HG02623 (cell line): ENCODE measurements at regions not wholly inside any gene's neighbourhood (a gene's known extent, or its start where the extent isn't known, plus 50 kb on each side); places are given as distances from the start of the nearest gene placed in this dataset.
"Not testable (repeated sequence)": the region's sequence is repeated elsewhere in the genome, so short reads cannot be mapped to it uniquely, and the experiment has no call there.

Experiments
- ATAC-seq: cut with Tn5 transposase; IDR thresholded peaks from one replicate; pipeline ENCODE4 v1.9.1; 2021; ENCODE audit warnings: moderate library complexity; ENCODE audit not compliant: unreplicated experiment

GRCh38 chr12:60184096-60184495 is 588.3 kb downstream of the SLC16A7 start:
- no peak for ATAC-seq

DNA sequence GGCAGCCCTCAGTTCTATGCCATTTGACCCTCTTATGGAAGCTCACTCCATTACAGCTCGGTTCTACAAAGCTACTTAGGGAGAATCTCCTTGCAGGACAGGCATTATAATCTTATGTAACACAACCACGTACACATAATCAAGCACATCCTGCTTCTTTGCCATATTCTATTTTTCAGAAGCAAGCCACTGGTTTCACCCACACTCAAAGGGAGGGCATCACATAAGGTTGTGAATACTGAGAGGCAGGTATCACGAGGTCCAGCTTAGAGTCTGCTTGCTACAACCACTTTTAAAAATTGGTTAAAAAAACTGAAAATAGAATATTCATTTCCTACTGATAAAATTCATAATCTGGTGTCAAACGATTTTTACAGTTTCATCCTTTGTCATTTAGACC is 589.2 kb downstream of the SLC16A7 start:
- ATAC-seq = no peak

DNA sequence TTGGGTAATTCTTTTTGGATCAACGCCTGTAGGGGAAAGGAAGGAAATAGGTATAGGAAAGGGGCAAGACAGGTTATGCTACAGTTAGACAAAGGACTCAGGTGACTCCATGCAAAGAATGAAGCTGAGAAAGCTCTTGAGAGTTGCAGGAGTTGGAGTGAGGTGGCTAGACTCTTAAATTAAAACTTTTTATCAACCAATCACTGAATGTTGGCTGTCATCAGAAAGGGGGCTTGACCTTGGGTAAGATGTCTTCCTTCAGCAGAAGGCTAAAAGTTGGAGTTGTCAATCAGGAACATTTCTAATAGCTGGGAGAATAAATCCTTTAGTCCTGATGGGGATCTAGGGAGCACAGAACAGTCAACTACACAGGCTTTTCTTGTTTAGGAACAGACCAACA is 595.4 kb downstream of the SLC16A7 start:
- ATAC-seq = no peak

DNA sequence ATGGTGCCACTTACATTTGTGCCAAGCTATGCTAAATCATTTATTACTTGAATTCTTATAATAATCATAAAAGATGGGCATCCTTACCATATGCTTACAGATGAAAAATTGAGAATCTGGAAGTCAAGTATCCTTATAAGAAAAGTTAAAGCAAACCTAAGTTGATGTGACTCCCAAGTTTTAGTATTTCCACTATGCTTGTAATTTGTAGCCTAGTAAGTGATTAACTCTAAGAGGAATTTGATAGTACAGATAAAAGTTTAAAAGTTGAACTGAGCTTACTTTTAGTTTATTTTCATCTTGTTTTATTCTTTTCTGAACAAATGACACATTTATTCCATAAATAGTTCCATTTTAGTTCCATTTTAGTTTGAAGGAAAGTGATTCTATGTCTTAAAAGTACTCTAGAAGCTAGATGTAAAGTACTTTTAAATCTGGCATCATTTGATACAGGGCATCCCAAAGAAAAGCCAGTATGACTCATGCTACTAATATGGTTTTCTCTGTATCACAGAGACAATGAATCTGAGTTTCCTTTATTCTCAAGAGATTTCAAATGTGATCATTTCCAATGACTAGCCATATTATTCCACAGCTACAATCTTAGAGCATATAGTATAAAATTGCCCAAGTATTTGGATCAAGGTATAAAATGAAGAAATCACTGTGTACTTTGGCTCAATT is 596.0 kb downstream of the SLC16A7 start:
- no peak for ATAC-seq

DNA sequence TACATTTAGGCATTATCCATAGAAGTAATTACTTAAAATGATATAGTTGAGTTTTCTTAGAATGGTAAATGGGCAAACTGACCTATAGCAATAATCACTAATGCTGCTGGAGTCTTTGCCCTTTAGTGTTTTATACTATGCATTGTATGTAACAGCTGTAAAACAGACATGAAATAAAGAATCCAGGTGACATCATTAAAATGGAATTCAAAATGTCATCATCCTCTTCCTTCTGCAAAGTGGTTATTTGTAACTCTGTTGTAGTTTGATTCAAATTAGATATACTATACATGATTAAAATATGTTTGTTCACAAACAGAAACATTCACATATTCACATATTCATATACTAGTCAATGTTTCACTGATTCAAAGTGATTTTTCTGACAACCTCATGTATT is 598.8 kb downstream of the SLC16A7 start:
- no peak for ATAC-seq

DNA sequence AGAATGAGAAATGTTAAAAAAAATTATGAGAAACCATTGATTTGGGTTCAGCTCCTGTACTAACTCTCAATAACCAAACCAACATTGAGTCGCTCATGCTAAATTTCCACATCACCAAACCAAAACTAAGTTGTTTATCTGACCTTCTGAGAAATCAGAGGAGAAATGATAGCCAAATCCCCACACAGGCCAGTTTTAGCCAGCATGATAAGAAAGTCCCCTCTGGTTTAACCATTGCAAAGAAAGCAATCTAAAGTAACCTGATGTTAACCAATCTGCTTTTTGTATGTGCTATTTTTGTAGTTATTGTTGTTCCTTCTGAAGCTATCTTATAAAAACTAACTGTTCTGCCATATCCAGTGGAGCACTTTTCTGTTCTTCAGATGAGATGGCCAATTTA is 599.7 kb downstream of the SLC16A7 start:
- no peak for ATAC-seq

GRCh38 chr12:60196366-60196765 is 600.5 kb downstream of the SLC16A7 start:
- no peak for ATAC-seq

GRCh38 chr12:60197589-60197988 is 601.8 kb downstream of the SLC16A7 start:
- ATAC-seq = no peak

GRCh38 chr12:60201891-60202290 is 606.1 kb downstream of the SLC16A7 start:
- ATAC-seq = no peak

GRCh38 chr12:60205500-60205899 is 609.7 kb downstream of the SLC16A7 start:
- ATAC-seq = no peak

DNA sequence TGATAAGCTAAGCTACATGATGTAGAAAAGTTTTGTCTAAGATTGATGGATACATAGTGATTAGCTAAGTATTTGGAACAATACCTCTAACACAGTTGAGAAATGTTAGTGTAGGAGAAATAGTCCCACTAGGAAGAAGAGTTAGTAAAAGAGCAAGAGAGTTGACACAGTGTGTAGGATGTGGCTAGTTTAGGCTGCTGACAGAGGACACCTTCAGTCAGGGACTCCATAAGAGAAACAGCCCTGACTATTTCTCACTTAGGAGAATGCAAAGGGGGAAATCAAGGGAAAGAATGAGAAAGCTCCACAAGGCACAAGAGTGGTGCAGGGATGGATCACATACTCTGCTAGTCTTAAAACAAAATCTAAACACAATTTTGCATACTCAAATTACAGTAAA is 613.7 kb downstream of the SLC16A7 start:
- ATAC-seq = no peak

GRCh38 chr12:60209933-60210332 is 614.1 kb downstream of the SLC16A7 start:
- no peak for ATAC-seq

DNA sequence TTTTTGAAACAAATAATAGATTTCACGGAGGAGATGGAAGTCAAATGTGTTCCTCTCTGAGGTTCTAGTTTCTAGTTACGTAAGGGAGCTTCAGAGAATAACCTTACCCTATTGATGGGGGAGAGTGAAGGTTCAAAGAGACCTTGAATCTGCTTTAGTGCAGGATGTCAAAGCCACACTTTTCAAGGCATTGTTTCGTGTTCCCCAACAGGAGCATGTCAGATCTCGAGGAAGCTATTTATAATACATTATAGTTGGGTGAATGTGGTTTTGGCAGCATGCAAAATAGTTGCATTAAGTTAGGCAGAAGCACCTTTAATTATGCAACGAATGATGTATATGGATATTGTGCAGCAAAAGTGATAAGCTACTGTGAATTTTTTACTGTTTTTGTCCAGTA is 614.9 kb downstream of the SLC16A7 start:
- no peak for ATAC-seq

DNA sequence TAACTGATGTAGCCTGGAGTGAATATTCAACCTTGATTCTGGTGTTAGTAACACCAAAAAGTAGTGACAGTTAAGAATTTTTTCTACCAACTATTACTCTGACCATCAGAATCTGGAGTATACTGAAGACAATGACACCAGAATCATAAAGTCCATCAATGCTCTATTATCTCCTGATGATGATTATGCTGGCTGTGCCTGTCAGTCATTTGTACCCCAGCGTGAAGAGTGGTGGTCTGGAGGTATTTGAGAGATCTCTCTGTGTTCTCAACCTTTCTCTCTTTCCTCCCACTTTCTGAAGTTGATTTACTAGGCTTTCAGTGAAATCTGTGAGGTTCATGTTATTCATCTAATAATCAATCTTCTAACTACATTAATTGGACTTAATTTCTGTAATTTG is 615.4 kb downstream of the SLC16A7 start:
- no peak for ATAC-seq

GRCh38 chr12:60212159-60213000 is 616.6 kb downstream of the SLC16A7 start:
- no peak for ATAC-seq

GRCh38 chr12:60213272-60213671 is 617.4 kb downstream of the SLC16A7 start:
- ATAC-seq = not testable (repeated sequence)

- no peak for ATAC-seq
Observed at GRCh38 chr12:60216226-60216625, 620.4 kb downstream of the SLC16A7 start.

GRCh38 chr12:60223242-60223641 is 627.4 kb downstream of the SLC16A7 start:
- ATAC-seq = no peak

DNA sequence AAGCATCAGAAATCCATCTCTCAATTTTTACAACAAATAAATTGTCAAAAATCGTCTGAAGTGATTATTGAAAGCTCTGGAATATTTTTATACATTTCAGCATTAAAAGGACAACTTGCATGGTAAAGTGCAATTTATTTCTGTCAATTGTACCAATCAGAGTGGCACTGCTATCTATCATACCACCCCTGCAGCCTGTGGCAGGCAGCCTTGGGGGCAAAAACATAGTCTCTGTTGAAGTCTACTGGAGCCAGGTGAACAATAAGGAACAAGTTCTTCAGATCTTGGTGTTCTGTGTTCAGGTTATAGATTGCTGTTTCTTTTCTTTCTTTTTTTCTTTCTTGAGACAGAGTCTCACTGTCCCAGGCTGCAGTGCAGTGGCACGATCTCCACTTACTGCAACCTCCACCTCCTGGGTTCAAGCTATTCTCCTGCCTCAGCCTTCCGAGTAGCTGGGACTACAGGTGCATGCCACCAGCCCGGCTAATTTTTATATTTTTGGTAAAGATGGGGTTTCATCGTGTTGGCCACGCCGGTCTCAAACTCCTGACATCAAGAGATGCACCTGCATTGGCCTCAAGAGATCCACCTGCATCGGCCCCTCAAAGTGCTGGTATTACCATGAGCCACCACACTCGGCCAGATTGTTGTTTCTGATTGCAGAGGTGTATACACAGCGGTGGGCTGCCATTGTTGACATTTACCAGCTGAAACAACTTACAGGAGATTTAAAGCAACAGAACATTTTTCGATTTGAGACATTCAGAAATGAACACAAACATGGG is 629.6 kb downstream of the SLC16A7 start:
- no peak for ATAC-seq

DNA sequence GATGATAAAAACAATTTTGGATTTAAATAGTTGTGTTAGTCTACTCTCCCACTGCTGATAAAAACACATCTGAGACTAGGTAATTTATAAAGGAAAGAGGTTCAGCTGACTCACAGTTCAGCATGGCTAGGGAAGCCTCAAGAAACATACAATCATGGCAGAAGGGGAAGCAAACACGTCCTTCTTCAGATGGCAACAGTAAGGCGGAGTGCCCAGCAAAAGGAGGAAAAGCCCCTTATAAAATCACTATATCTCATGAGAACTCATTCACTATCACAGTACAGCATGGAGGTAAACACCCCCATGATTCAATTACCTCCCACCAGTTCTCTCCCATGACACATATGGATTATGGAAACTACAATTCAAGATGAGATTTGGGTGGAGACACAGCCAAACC is 632.1 kb downstream of the SLC16A7 start:
- ATAC-seq = no peak

- ATAC-seq = no peak
Observed at GRCh38 chr12:60230056-60230455, 634.2 kb downstream of the SLC16A7 start.

- no peak for ATAC-seq
Observed at GRCh38 chr12:60231303-60231702, 635.5 kb downstream of the SLC16A7 start.
